Left lung (tissue), 4 donors: ENCODE measurements at regions not wholly inside any gene's neighbourhood (a gene's known extent, or its start where the extent isn't known, plus 50 kb on each side); places are given as distances from the start of the nearest gene placed in this dataset.

ENCODE experiments used
- ATAC-seq: fragments of 200-7000 bp; cut with Tn5 transposase; one replicate; pipeline ENCODE4 v1.9.1; 2020; ENCODE audit warnings: moderate library complexity
- DNase-seq, 4 donors: peaks; one replicate each; pipeline ENCODE4 v3.0.0-alpha.2; 2013 to 2020
- H3K27ac ChIP-seq, 2 donors: fragments of 200-600 bp; sonication (generic) in 1 of 2; one replicate each; pipeline versions ENCODE4 v1.5.0 to v1.8.0; 2020 to 2021
- H3K27me3 ChIP-seq, 2 donors: fragments of 200-600 bp; sonication (generic) in 1 of 2; one replicate each; pipeline versions ENCODE4 v1.5.0 to v1.8.0; 2020 to 2021
- H3K36me3 ChIP-seq, 2 donors: fragments of 200-600 bp; sonication (generic) in 1 of 2; one replicate each; pipeline versions ENCODE4 v1.5.0 to v1.8.0; 2020 to 2021
- H3K4me1 ChIP-seq, 2 donors: fragments of 200-600 bp; one replicate each; pipeline ENCODE4 v1.8.0; 2021
- H3K4me3 ChIP-seq, 2 donors: fragments of 200-600 bp; sonication (generic) in 1 of 2; one replicate each; pipeline versions ENCODE4 v1.5.0 to v1.8.0; 2020 to 2021; ENCODE audit warnings: mild to moderate bottlenecking in 1 of 2
- H3K9me3 ChIP-seq, 2 donors: fragments of 200-600 bp; sonication (generic) in 1 of 2; one replicate each; pipeline versions ENCODE4 v1.5.0 to v1.8.0; 2020 to 2021
- intact Hi-C, 2 donors: fragments of 100-400 bp; cut with DNase I; formaldehyde crosslinking; loops; one replicate each; pipeline versions ENCODE4 v1.11.2 to v1.14.2; 2022
- TF ChIP-seq, protein P1 (sequence below), 2 donors: fragments of 200-600 bp; sonication (generic) in 1 of 2; IDR thresholded peaks; one replicate each; pipeline versions ENCODE4 v1.5.0 to v1.8.0; 2021; ENCODE audit warnings: antibody characterized with exemption in 2 of 2
- donor health status: DM: no; HTN: yes; CAD: no.
- donor health status: DM: no; HTN: no; CAD: no.

DNA sequence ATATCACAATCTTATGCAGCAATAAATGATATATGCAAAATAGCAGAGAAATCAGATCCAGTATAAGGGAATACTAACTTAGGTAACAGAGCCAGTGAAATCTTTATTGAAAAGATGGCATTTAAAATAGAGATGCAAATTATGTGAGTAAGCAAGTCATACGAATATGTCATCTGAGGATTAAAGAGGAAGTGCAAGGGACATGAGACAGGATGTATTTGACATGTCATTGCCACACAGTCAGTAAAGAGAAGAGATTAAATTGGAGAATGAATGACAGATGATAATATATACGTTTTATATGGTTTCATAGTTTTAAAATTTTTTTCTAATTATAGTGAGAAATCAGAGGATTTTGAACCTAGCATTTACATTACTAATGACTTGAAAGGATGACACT is 426.4 kb downstream of the SLITRK5 start:
- intact Hi-C loops: no loop called here
- H3K27me3 ChIP-seq: no peaks in the 10 kb centered on the region
- ATAC-seq: no peak
- H3K4me3 ChIP-seq: no peak overlapping the region
- DNase-seq: no peak
- H3K9me3 ChIP-seq: peaks cover 0 to 21% of the 10 kb centered on the region in 2 donors
- TF ChIP-seq, protein P1, sequence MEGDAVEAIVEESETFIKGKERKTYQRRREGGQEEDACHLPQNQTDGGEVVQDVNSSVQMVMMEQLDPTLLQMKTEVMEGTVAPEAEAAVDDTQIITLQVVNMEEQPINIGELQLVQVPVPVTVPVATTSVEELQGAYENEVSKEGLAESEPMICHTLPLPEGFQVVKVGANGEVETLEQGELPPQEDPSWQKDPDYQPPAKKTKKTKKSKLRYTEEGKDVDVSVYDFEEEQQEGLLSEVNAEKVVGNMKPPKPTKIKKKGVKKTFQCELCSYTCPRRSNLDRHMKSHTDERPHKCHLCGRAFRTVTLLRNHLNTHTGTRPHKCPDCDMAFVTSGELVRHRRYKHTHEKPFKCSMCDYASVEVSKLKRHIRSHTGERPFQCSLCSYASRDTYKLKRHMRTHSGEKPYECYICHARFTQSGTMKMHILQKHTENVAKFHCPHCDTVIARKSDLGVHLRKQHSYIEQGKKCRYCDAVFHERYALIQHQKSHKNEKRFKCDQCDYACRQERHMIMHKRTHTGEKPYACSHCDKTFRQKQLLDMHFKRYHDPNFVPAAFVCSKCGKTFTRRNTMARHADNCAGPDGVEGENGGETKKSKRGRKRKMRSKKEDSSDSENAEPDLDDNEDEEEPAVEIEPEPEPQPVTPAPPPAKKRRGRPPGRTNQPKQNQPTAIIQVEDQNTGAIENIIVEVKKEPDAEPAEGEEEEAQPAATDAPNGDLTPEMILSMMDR (IDR thresholded peaks at IDR 0.05): no peak
- no peaks in the 10 kb centered on the region for H3K36me3 ChIP-seq
- no peaks in the 10 kb centered on the region for H3K4me1 ChIP-seq
- no peak overlapping the region for H3K27ac ChIP-seq

DNA sequence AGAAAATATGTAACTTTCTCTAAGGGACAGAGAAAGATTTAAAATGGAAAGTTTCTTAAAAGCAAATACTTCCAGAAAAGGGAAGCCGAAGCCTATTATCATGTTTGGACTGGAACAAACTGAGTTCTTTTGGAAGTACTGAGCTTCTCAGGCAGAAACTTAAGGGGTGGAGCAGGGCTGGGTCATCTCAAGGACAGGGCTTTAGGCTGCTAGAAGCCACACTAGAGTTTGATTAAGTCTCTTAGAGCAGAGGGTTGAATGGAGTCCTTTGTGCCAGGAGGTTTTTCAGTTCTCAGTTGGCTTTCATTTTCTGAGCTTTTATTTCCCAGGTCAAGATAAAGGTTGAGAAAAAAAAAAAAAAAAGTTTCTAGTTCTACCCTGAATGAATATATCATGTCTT is 432.7 kb downstream of the SLITRK5 start:
- H3K4me3 ChIP-seq: no peak overlapping the region
- ATAC-seq: peak; percentile 49

DNA sequence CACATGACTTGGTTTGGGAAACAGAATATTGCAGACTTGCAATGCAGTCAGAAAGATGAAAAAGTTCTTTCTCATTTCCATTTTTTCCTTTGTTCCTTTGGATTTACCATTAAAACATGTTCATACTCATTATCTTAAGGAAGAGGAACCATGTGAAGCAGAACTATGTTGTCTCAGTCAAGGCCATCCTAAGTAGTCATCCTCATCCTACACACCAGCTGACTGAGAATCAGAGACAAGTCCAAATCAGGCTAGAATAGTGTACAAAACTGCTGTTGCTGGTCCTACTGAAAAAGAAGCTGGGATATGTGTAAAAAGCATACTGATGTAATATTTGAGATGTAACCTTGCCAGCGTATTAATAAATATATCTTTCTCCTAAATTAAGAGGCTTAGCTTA is 433.4 kb downstream of the SLITRK5 start:
- H3K4me3 ChIP-seq: no peak overlapping the region
- no peaks in the 10 kb centered on the region for H3K36me3 ChIP-seq
- H3K27ac ChIP-seq: no peak overlapping the region
- H3K27me3 ChIP-seq: no peaks in the 10 kb centered on the region
- intact Hi-C loops: no loop called here
- DNase-seq (no peak), ATAC-seq (no peak)
- H3K9me3 ChIP-seq: peaks cover 0 to 20% of the 10 kb centered on the region in 2 donors
- H3K4me1 ChIP-seq: no peaks in the 10 kb centered on the region
- TF ChIP-seq, protein P1 (IDR thresholded peaks at IDR 0.05): no peak

More for the DNA sequence above, 432.7 kb downstream of the SLITRK5 start:
- no peaks in the 10 kb centered on the region for H3K36me3 ChIP-seq
- TF ChIP-seq, protein P1 (IDR thresholded peaks at IDR 0.05): no peak
- H3K27me3 ChIP-seq: no peaks in the 10 kb centered on the region
- peaks cover 0 to 20% of the 10 kb centered on the region in 2 donors for H3K9me3 ChIP-seq
- no peak overlapping the region for H3K27ac ChIP-seq
- intact Hi-C loops: no loop called here
- no peaks in the 10 kb centered on the region for H3K4me1 ChIP-seq
- no peak for DNase-seq

DNA sequence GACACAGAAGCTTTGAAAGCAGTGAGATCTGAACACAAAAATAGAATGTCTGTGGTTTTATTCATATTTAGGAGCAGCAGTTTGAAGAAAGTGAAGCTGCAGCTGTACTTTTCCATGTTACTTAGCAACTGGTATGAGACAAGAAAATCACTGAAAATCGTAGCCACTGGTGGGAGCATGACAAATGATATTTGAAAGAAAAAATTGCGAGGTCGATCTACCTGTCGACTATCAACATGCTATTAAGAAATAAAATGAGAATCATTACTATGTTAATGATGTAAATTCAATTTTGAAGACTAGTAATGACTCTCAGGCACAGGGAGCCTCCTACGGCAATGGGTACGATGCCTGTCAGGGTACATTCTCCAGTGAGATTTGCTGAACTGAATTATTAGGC is 436.4 kb downstream of the SLITRK5 start:
- intact Hi-C loops: no loop called here
- Histone ChIP-seq H3K27me3 (no peaks in the 10 kb centered on the region), H3K36me3 (no peaks in the 10 kb centered on the region), H3K4me1 (no peaks in the 10 kb centered on the region), H3K4me3 (no peak overlapping the region), H3K9me3 (peaks cover 0 to under 1% of the 10 kb centered on the region in 2 donors), H3K27ac (no peak overlapping the region)
- TF ChIP-seq, protein P1 (IDR thresholded peaks at IDR 0.05): no peak
- DNase-seq: no peak
- no peak for ATAC-seq

DNA sequence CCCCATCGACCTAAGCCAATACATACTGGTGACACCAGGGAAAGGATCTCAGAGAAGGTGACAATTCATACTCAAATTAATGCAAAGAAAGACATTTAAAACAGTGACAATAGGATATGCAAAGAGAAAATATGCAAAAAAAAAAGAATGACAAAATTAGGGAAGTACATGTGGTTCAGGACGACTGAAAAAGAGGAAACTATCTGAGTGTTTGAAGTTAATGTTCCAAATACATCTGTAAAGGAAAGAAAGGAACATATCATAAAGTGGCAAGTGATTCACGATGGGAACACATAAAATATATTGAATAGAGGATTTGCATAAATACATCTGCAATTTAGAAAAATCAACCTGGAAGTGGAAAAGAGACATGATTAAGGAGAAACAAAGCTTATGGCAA is 441.4 kb downstream of the SLITRK5 start:
- Histone ChIP-seq H3K4me3 (no peak overlapping the region), H3K9me3 (no peaks in the 10 kb centered on the region), H3K27ac (no peak overlapping the region), H3K36me3 (no peaks in the 10 kb centered on the region), H3K4me1 (no peaks in the 10 kb centered on the region), H3K27me3 (no peaks in the 10 kb centered on the region)
- DNase-seq (no peak), ATAC-seq (no peak)
- intact Hi-C loops: no loop called here
- TF ChIP-seq, protein P1 (IDR thresholded peaks at IDR 0.05): no peak
